Transverse colon (tissue), 4 donors: ENCODE measurements at regions not wholly inside any gene's neighbourhood (a gene's known extent, or its start where the extent isn't known, plus 50 kb on each side); places are given as distances from the start of the nearest gene placed in this dataset.

Experiments
- EP300 ChIP-seq: sonication (generic); formaldehyde crosslinking; IDR thresholded peaks from one replicate; pipeline ENCODE4 v1.6.1; 2017; ENCODE audit warnings: antibody characterized with exemption, low read depth
- POLR2A ChIP-seq: fragments of 450-650 bp; IDR thresholded peaks from one replicate; pipeline ENCODE4 v1.6.1; 2016; ENCODE audit warnings: antibody characterized with exemption, mild to moderate bottlenecking, moderate library complexity
- POLR2AphosphoS5 ChIP-seq, 3 donors: sonication (generic); formaldehyde crosslinking; IDR thresholded peaks; one replicate each; pipeline ENCODE4 v1.6.1; 2016; ENCODE audit warnings: antibody characterized with exemption in 3 of 3
- TF ChIP-seq, protein P1 (sequence below), 5 experiments: fragments of 200-600 bp in 3 of 5; fragments of 450-650 bp in 2 of 5; sonication (generic) in 3 of 5; IDR thresholded peaks; 1 replicate in 2 of 5; 2 replicates in 3 of 5; pipeline ENCODE4 v1.5.1; 2016 to 2017; ENCODE audit warnings: antibody characterized with exemption in 5 of 5, inconsistent platforms in 3 of 5, mild to moderate bottlenecking in 2 of 5, moderate library complexity in 1 of 5

- TF ChIP-seq, protein P1, sequence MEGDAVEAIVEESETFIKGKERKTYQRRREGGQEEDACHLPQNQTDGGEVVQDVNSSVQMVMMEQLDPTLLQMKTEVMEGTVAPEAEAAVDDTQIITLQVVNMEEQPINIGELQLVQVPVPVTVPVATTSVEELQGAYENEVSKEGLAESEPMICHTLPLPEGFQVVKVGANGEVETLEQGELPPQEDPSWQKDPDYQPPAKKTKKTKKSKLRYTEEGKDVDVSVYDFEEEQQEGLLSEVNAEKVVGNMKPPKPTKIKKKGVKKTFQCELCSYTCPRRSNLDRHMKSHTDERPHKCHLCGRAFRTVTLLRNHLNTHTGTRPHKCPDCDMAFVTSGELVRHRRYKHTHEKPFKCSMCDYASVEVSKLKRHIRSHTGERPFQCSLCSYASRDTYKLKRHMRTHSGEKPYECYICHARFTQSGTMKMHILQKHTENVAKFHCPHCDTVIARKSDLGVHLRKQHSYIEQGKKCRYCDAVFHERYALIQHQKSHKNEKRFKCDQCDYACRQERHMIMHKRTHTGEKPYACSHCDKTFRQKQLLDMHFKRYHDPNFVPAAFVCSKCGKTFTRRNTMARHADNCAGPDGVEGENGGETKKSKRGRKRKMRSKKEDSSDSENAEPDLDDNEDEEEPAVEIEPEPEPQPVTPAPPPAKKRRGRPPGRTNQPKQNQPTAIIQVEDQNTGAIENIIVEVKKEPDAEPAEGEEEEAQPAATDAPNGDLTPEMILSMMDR (IDR thresholded peaks at IDR 0.05), result no peak
- TF ChIP-seq POLR2AphosphoS5 (IDR thresholded peaks at IDR 0.05) (no peak), POLR2A (no peak), EP300 (no peak)
Observed at GRCh38 chr1:218829097-218829496, 344.6 kb upstream of the LYPLAL1 start.
